ENCODE measurements at regions not wholly inside any gene's neighbourhood (a gene's known extent, or its start where the extent isn't known, plus 50 kb on each side); places are given as distances from the start of the nearest gene placed in this dataset.

DNA sequence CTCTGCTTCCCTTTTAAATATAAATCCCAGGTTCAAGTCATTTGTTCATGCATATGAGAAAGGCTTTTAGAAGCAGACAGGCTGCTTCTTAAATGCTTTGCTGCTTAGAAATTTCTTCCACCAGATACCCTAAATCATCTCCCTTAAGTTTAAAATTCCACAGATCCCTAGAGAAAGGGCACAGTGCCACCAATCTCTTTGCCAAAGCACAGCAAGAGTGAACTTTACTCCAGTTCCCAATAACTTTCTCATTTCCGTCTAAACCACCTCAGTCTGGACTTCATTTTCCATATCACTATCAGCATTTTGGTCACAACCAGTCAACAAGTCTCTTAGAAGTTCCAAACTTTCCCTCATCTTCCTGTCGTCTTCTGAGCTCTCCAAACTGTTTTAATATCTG, 679.8 kb upstream of the FTMT start:
- Mint-ChIP-seq H3K4me3 (no peak overlapping the region), H3K27ac (no peak overlapping the region)

DNA sequence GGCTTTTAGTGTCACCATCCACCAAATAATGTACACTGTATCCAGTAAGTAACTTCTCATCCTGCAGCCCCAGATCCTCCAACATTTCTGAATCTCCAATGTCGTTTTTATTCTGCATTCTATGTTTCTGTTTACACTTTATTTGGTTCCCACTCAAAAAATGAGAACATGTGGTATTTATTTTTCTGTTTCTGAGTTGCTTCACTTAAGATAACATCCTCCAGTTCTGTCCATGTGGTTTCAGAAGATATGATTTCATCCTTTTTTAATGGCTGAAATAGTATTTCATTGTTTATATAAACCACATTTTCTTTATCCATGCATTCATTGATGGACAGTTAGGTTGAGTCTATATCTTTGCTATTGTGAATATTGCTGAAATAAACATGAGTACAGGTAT, 677.3 kb upstream of the FTMT start:
- no peaks in the 10 kb centered on the region for H3K27me3 Mint-ChIP-seq
- no peaks in the 10 kb centered on the region for H3K4me1 Mint-ChIP-seq
- no peak overlapping the region for H3K27ac Mint-ChIP-seq
- H3K4me3 Mint-ChIP-seq: no peak overlapping the region
- peaks cover 3% of the 10 kb centered on the region for H3K9me3 Mint-ChIP-seq
- no peaks in the 10 kb centered on the region for H3K36me3 Mint-ChIP-seq
- DNase-seq: no peak
- CTCF ChIA-PET: no interaction called here

More for the DNA sequence above, 679.8 kb upstream of the FTMT start:
- Mint-ChIP-seq H3K9me3 (peaks cover 3% of the 10 kb centered on the region), H3K36me3 (no peaks in the 10 kb centered on the region), H3K4me1 (no peaks in the 10 kb centered on the region), H3K27me3 (no peaks in the 10 kb centered on the region)
- CTCF ChIA-PET: no interaction called here
- DNase-seq: no peak

DNA sequence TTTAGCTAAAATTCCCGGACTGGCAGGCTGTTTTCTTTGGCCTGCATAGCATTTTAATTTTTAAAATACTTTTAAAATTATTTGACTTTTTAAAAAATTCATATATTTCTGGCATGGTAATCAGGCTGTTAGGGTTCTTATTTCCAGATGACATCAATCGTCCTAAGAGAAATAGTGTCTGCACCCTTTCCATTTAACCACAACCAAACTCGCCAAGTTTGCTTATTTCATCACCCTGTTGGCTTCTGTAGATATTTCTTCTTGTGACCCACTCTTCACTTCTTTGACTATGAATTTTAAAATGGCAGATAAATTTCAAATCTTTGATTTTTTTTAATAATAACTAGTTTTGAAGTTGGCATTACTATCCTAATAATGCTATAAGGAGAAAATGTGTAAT, 675.7 kb upstream of the FTMT start:
- H3K9me3 Mint-ChIP-seq: peaks cover 3% of the 10 kb centered on the region
- no peaks in the 10 kb centered on the region for H3K4me1 Mint-ChIP-seq
- no peak overlapping the region for H3K4me3 Mint-ChIP-seq
- DNase-seq: no peak
- H3K27ac Mint-ChIP-seq: no peak overlapping the region
- no peaks in the 10 kb centered on the region for H3K36me3 Mint-ChIP-seq
- no peaks in the 10 kb centered on the region for H3K27me3 Mint-ChIP-seq
- CTCF ChIA-PET: no interaction called here

DNA sequence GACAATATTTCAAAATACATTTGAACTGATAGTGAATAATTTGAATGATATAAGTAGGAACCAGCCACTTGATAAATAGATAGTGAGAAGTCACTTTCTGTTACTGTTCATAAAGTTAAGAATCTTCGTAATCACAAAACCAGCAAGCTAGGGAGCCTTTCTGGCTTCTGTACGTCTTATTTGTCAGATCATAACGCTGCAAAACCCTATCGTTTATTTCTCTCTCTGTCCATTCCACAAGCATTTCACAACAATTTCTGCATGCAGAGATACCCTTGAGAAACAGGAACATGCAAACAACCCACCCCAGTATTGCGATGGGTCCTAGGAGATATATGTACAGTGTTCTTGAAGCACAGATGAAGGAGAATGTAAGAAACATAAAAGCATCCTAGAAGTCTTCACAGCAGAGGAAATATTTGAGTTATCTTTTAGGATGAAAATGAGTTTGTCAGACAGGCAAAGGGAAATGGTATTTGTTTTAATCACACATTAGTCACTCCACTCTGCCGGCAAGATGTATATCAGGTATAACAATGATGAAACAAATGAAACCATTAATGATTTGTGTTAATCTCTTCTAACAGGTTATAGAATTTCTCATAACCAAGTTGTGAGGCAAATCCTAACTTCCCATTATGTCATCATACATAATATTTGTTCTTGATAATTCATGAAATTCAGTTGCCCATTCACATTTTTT, 668.7 kb upstream of the FTMT start:
- H3K4me3 Mint-ChIP-seq: no peak overlapping the region
- H3K36me3 Mint-ChIP-seq: no peaks in the 10 kb centered on the region
- H3K4me1 Mint-ChIP-seq: no peaks in the 10 kb centered on the region
- no peak for DNase-seq
- CTCF ChIA-PET: no interaction called here
- no peak overlapping the region for H3K27ac Mint-ChIP-seq
- peaks cover 2% of the 10 kb centered on the region for H3K9me3 Mint-ChIP-seq
- no peaks in the 10 kb centered on the region for H3K27me3 Mint-ChIP-seq

DNA sequence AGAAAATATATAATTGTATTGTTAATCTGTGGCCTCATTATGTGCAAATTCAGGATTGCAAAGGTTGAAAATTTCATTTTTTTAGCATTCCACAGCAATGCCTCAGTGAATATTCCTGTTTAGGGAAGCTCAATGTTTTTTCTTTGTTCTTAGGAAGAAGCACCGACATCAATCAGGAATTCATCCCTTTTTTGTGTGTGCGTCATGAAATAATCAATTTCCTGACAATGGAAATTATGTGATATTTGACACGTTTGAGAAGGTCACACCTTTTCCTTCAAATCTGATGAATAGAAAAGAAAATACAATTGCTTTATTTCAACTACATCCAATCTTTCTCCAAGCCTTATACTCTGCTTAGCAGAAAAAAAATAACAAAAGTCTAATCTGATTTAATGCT, 662.8 kb upstream of the FTMT start:
- CTCF ChIA-PET: no interaction called here
- no peaks in the 10 kb centered on the region for H3K27me3 Mint-ChIP-seq
- peaks cover 2% of the 10 kb centered on the region for H3K9me3 Mint-ChIP-seq
- no peaks in the 10 kb centered on the region for H3K4me1 Mint-ChIP-seq
- no peak overlapping the region for H3K4me3 Mint-ChIP-seq
- DNase-seq: no peak
- H3K36me3 Mint-ChIP-seq: no peaks in the 10 kb centered on the region
- no peak overlapping the region for H3K27ac Mint-ChIP-seq

DNA sequence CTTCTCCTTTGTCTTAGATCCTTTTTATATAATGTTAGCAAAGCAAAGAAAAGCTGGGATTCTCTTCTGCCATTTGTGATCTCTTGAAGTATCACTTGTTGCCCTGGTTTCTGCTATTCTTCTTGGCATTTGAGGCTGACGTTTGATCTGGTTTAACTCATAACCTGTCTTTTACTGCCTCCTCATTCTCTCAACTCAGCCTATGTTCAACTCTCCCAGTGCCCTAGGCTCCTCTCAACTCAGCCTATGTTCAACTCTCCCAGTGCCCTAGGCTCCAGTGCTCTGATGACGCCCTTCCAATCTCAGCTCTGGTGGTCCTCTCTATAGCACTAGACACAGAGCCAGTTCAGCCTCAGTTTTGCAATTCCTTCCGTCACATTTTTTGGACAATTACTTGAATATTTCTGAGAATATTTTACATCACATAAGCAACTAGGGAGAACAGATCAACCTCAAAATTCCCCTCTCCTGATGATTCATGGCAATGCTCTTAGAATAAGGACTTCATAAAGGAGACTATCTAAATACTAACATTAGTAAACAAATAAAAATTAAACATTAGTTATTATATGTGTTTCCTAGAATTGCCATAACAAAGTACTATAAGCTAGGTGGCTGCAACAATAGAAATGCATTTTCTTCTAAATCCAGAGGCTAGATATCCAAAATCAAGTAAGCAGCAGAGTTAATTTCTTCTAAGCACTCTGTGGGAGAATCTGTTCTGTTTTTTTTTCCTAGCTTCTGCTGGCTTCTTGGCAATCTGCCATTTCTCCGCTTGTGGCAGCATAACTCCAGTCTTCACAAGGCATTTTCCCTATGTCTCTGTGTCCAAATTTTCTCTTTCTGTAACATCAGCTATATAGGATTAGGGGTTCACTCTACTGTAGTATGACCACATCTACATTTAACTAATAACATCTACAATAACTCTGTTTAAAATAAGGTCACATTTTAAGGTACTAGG, 662.1 kb upstream of the FTMT start:
- no peaks in the 10 kb centered on the region for H3K27me3 Mint-ChIP-seq
- no peak overlapping the region for H3K27ac Mint-ChIP-seq
- peaks cover 2% of the 10 kb centered on the region for H3K9me3 Mint-ChIP-seq
- CTCF ChIA-PET: no interaction called here
- no peaks in the 10 kb centered on the region for H3K36me3 Mint-ChIP-seq
- no peak overlapping the region for H3K4me3 Mint-ChIP-seq
- no peak for DNase-seq
- H3K4me1 Mint-ChIP-seq: no peaks in the 10 kb centered on the region

DNA sequence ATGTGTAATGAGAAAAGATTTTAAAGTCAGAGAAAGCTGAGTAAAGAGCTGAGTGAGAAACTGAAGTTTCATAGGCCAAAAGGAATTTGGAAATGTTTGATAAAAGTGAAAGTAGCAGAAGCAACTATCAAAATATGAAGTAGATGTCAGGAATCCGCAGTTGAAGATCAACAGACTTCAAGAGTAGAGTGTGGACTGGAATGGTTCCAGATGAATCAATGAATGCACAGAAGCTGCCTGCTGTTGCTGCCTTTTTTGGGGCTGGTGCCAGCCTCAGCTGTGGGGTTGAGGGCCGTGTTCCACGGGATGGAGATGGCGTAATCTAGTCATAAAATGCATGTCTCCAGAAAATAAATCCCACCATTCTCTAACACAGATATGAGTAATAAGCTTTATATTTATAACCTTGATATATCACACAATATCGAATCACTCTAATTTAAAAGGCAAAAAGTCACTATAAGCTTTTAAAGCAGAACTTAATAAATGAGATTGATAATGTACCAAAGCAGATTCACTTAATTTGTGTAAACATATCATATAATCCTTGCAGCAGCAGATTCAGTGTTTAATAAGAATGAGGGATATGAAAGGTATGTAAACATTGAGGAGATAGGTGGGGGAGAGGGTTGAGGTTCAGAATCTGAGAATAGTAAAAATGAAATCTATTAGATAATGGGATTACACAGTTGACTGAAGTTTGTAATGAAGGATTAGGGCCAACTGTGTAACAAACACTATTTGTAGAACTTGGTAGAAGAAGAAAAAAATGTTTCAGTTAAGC, 652.3 kb upstream of the FTMT start:
- no peaks in the 10 kb centered on the region for H3K4me1 Mint-ChIP-seq
- CTCF ChIA-PET: no interaction called here
- no peaks in the 10 kb centered on the region for H3K9me3 Mint-ChIP-seq
- H3K27me3 Mint-ChIP-seq: no peaks in the 10 kb centered on the region
- no peaks in the 10 kb centered on the region for H3K36me3 Mint-ChIP-seq
- DNase-seq: no peak
- no peak overlapping the region for H3K4me3 Mint-ChIP-seq
- H3K27ac Mint-ChIP-seq: no peak overlapping the region

DNA sequence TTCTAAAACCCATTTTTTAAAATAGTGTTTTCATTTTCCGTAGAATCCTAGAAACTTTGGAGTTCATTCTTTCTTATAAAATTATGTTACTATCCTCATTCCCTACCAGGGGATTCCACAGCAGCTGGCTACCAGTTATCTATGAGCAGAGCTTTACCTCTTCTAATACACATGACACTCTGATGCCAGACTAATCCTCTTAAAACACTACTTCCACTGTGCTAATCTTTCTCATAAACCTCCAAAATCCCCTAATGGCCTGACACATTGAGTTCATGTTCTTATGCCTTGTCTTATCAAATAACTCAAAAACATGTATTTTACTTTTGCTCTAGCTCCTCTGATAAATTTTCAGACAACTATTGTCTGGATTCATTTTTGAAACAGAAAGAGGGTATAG, 633.6 kb upstream of the FTMT start:
- no peaks in the 10 kb centered on the region for H3K27me3 Mint-ChIP-seq
- DNase-seq: no peak
- H3K4me3 Mint-ChIP-seq: no peak overlapping the region
- no peak overlapping the region for H3K27ac Mint-ChIP-seq
- no peaks in the 10 kb centered on the region for H3K4me1 Mint-ChIP-seq
- H3K9me3 Mint-ChIP-seq: peaks cover 11% of the 10 kb centered on the region
- H3K36me3 Mint-ChIP-seq: no peaks in the 10 kb centered on the region
- CTCF ChIA-PET: no interaction called here

DNA sequence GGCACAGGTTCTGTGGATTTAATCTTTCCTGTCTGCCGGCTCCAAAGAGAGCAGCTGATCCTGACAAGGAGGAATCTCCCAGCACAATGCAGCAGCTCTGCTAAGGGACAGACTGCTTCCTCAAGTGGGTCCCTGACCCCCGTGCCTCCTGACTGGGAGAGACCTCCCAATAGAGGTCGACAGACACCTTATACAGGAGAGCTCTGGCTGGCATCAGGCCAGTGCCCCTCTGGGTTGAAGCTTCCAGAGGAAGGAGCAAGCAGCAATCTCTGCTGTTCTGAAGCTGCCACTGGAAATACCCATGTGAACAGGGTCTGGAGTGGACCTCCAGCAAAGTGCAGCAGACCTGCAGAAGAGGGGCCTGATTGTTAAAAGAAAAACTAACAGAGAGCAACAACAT, 630.2 kb upstream of the FTMT start:
- no peak overlapping the region for H3K27ac Mint-ChIP-seq
- no peaks in the 10 kb centered on the region for H3K36me3 Mint-ChIP-seq
- no peak overlapping the region for H3K4me3 Mint-ChIP-seq
- CTCF ChIA-PET: no interaction called here
- DNase-seq: no peak
- H3K27me3 Mint-ChIP-seq: no peaks in the 10 kb centered on the region
- H3K9me3 Mint-ChIP-seq: peaks cover 15% of the 10 kb centered on the region
- no peaks in the 10 kb centered on the region for H3K4me1 Mint-ChIP-seq

DNA sequence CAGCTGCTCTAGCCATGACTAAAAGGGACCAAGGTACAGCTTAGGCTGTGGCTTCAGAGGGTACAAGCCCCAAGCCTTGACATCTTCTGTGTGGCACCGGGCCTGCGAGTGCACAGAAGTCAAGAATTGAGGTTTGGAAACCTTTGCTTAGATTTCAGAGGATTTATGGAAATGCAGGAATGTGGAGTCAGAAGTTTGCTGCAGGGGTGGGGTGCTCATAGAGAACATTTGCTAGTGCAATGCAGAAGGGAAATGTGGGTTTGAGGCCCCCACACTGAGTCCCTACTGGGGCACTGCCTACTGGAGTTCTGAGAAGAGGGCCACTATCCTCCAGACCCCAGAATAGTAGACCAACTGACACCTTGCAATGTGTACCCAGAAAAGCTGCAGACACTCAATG, 624.9 kb upstream of the FTMT start:
- DNase-seq: no peak
- no peaks in the 10 kb centered on the region for H3K4me1 Mint-ChIP-seq
- peaks cover 20% of the 10 kb centered on the region for H3K9me3 Mint-ChIP-seq
- CTCF ChIA-PET: no interaction called here
- H3K4me3 Mint-ChIP-seq: no peak overlapping the region
- no peaks in the 10 kb centered on the region for H3K36me3 Mint-ChIP-seq
- H3K27me3 Mint-ChIP-seq: no peaks in the 10 kb centered on the region
- H3K27ac Mint-ChIP-seq: no peak overlapping the region

DNA sequence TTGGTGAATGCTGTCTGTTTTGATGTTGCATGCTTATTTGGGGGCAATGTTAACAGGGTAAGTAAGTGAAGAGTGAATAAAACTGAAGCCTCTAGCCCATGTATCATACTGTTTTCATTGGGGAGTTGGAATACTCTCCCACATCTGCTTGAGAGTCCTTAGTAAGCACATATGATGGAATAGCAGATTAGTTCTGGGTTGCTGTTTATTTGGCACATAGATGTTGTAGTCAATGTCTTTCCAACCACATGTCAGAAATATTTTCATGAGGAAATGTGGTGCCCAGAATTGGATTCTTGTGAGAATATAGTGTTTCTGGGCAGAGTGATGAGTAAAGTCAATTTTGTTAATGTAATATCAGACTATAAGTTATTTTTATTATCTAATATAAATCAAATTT, 611.7 kb upstream of the FTMT start:
- Mint-ChIP-seq H3K4me3 (no peak overlapping the region), H3K36me3 (no peaks in the 10 kb centered on the region), H3K9me3 (peaks cover 3% of the 10 kb centered on the region), H3K4me1 (no peaks in the 10 kb centered on the region), H3K27ac (no peak overlapping the region), H3K27me3 (no peaks in the 10 kb centered on the region)
- CTCF ChIA-PET: no interaction called here
- no peak for DNase-seq

DNA sequence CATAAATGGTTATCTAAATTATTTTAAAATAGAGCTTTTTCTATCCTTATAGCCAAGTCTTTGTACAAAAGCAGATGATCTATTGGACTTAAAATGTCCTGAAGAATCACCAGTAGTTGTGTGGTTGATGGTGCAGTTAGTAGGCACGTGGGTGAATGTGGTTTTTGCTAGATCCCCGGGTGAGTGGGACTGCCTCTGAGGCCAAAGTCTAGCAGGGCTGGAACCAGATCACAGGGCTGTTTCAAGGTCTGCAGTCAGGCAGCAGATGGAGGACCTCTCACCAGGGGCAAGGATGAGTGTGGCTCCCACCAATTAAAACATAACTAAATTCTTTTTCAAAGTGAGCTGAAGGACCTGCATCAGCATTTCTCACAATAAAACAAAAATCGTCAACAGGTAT, 604.7 kb upstream of the FTMT start:
- CTCF ChIA-PET: no interaction called here
- H3K9me3 Mint-ChIP-seq: peaks cover 3% of the 10 kb centered on the region
- no peaks in the 10 kb centered on the region for H3K36me3 Mint-ChIP-seq
- no peaks in the 10 kb centered on the region for H3K4me1 Mint-ChIP-seq
- H3K4me3 Mint-ChIP-seq: no peak overlapping the region
- DNase-seq: no peak
- H3K27ac Mint-ChIP-seq: no peak overlapping the region
- no peaks in the 10 kb centered on the region for H3K27me3 Mint-ChIP-seq

DNA sequence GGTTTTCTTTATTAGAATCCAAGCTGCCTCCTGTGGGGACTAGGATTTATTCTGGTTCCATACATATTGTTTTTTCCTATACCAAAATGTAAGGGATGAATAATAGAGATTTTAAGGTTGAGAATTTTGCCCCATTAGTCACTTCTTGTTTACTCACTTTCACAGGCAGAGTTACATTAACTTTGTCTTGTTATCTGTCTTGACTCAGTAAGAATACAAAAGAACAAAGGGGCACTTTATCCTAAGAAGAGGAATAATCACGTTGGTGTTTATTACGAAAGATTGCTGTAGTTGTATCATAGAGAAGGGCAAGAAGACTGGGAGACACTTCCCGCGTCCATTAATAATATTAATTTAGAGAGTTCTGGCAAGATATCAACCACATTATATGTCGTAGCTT, 599.7 kb upstream of the FTMT start:
- no peak overlapping the region for H3K4me3 Mint-ChIP-seq

DNA sequence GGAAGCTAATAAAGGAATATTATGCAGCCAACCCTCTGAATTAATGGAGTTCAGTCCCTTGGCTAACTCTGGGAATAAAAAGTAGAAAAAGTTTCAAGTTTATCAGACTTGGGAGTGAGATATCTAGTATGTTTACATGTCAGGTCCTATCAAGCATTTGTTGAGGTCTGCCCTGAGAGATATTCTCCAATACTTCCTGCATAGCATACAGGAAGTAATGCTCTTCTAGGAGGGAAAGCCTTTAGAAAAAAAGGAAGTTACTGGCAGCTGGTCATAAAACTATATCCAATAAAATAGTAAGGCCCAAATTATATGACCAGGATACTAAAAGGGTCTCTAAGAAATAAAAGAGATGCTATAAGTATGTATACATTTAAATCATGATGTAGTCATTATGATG, 594.1 kb upstream of the FTMT start:
- Mint-ChIP-seq H3K27me3 (no peaks in the 10 kb centered on the region), H3K36me3 (no peaks in the 10 kb centered on the region), H3K9me3 (peaks cover 6% of the 10 kb centered on the region), H3K4me3 (no peak overlapping the region), H3K27ac (no peak overlapping the region), H3K4me1 (no peaks in the 10 kb centered on the region)
- DNase-seq: no peak
- CTCF ChIA-PET: no interaction called here

More for the DNA sequence above, 599.7 kb upstream of the FTMT start:
- CTCF ChIA-PET: no interaction called here
- DNase-seq: no peak
- no peaks in the 10 kb centered on the region for H3K36me3 Mint-ChIP-seq
- no peaks in the 10 kb centered on the region for H3K27me3 Mint-ChIP-seq
- no peak overlapping the region for H3K27ac Mint-ChIP-seq
- no peaks in the 10 kb centered on the region for H3K4me1 Mint-ChIP-seq
- H3K9me3 Mint-ChIP-seq: peaks cover 8% of the 10 kb centered on the region

DNA sequence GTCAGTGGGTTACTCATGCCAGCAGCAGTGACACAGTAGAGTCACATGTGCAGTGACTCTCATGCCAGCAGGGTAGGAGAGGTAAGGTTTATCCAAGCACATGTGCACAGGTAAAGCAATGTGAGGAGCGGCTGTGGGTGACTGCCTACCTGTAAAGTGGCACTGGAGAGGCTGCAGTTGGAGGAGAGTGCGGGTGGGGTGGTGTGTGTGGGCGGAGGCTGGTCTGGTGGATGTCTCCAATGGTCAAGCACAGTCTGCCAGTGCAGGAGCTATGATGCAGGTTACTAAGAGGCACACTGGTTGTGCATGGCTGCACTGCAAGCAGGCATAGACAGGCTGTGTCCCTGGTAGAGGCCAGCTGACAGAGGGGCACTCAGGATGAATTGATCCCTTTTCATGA, 588.2 kb upstream of the FTMT start:
- H3K27me3 Mint-ChIP-seq: no peaks in the 10 kb centered on the region

More for the DNA sequence above, 588.2 kb upstream of the FTMT start:
- DNase-seq: no peak
- Mint-ChIP-seq H3K27ac (no peak overlapping the region), H3K9me3 (peaks cover 11% of the 10 kb centered on the region), H3K4me1 (no peaks in the 10 kb centered on the region), H3K4me3 (no peak overlapping the region), H3K36me3 (no peaks in the 10 kb centered on the region)
- CTCF ChIA-PET: no interaction called here

All from activated naive CD4-positive, alpha-beta T cell treated with anti-CD3 and anti-CD28 coated beads, Interleukin-2, amount 10 ng/mL, durations not matched to agents 7 days and 5 days (primary cell).